Panc1 (cell line): ENCODE measurements at regions not wholly inside any gene's neighbourhood (a gene's known extent, or its start where the extent isn't known, plus 50 kb on each side); places are given as distances from the start of the nearest gene placed in this dataset.

Experiments
- ATAC-seq: fragments of 200-7000 bp; cut with Tn5 transposase; 2 replicates; pipeline ENCODE4 v1.9.1; 2020; ENCODE audit warnings: mild to moderate bottlenecking, moderate library complexity
- BruUV-seq: library from RNA; stranded (reverse); fragments of 400-500 nt; replicated peaks from 2 replicates; lab custom pipeline; 2021; lab: Mats Ljungman, UMichigan
- CTCF ChIA-PET: fragments of 300-600 bp; sonication (Branson Sonifier 250); formaldehyde crosslinking; loops from one replicate; lab custom pipeline; 2022; ENCODE audit warnings: antibody characterized with exemption; lab: Charles Lee
- POLR2A ChIA-PET: fragments of 300-600 bp; sonication (Branson Sonifier 250); formaldehyde crosslinking; loops from one replicate; lab custom pipeline; 2022; ENCODE audit warnings: antibody characterized with exemption; lab: Charles Lee
- DNase-seq: peaks from one replicate; pipeline ENCODE4 v3.0.0-alpha.2; 2010; ENCODE audit warnings: low read depth, low spot score
- H3K27ac ChIP-seq: 2 replicates; pipeline ENCODE4 v1.5.1; 2011; ENCODE audit warnings: mild to moderate bottlenecking, low read length, inconsistent platforms
- H3K27me3 ChIP-seq: fragments of 200-500 bp; sonication (Bioruptor generic); 2 replicates; pipeline ENCODE4 v1.6.0; 2014; ENCODE audit warnings: low read length, inconsistent platforms; ENCODE audit not compliant: control insufficient read depth, insufficient read depth
- H3K36me3 ChIP-seq: fragments of 200-500 bp; sonication (Bioruptor generic); 2 replicates; pipeline ENCODE4 v1.5.1; 2014; ENCODE audit warnings: inconsistent platforms, mild to moderate bottlenecking, low read length, moderate library complexity; ENCODE audit not compliant: control insufficient read depth, insufficient read depth
- H3K4me1 ChIP-seq: 2 replicates; pipeline ENCODE4 v1.5.1; 2011; ENCODE audit warnings: inconsistent platforms, mild to moderate bottlenecking, low read length, moderate library complexity; ENCODE audit not compliant: control insufficient read depth, insufficient read depth
- H3K4me3 ChIP-seq, 2 experiments: 2 replicates each; pipeline ENCODE4 v1.5.1; 2011 to 2012; ENCODE audit warnings: low read depth in 2 of 2, low read length in 2 of 2, mild to moderate bottlenecking in 2 of 2, inconsistent platforms in 1 of 2, moderate library complexity in 1 of 2
- H3K9me3 ChIP-seq: fragments of 200-500 bp; sonication (Bioruptor generic); 2 replicates; pipeline ENCODE4 v1.5.1; 2014; ENCODE audit warnings: low read depth, mild to moderate bottlenecking, inconsistent platforms, low read length, moderate library complexity; ENCODE audit not compliant: control insufficient read depth, insufficient read depth
- CTCF ChIP-seq: fragments of 450-650 bp; IDR thresholded peaks from 2 replicates; pipeline ENCODE4 v1.5.1; 2017; ENCODE audit warnings: mild to moderate bottlenecking
- POLR2AphosphoS5 ChIP-seq: IDR thresholded peaks from 2 replicates; pipeline ENCODE4 v1.6.1; 2012; ENCODE audit warnings: mild to moderate bottlenecking, low read depth, low read length, moderate library complexity
- REST ChIP-seq, 2 experiments: IDR thresholded peaks; 2 replicates each; pipeline ENCODE4 v1.6.1; 2011 to 2012; ENCODE audit warnings: low read depth in 2 of 2, control low read depth in 1 of 2, low read length in 1 of 2, mild to moderate bottlenecking in 1 of 2, moderate library complexity in 1 of 2; ENCODE audit not compliant: insufficient read depth in 1 of 2
- SIN3A ChIP-seq: IDR thresholded peaks from 2 replicates; pipeline ENCODE4 v1.6.1; 2012; ENCODE audit warnings: low read depth, mild to moderate bottlenecking, low read length, moderate library complexity, borderline replicate concordance; ENCODE audit not compliant: insufficient read depth
- TCF7L2 ChIP-seq: IDR thresholded peaks from 2 replicates; pipeline ENCODE4 v1.6.1; 2011; ENCODE audit warnings: mild to moderate bottlenecking, low read depth, low read length, inconsistent platforms
- in situ Hi-C: cut with HindIII; loops from 2 replicates; pipeline ENCODE4 v1.10.0; 2016; ENCODE audit warnings: low sequenced_read_pairs, low pct_unique_long_range_greater_than_20kb
- intact Hi-C: fragments of 100-400 bp; cut with micrococcal nuclease; formaldehyde crosslinking; loops from one replicate; pipeline ENCODE4 v1.10.0; 2022; ENCODE audit not compliant: unreplicated experiment

- intact Hi-C loops (no loop called here), in situ Hi-C loops (no loop called here)
- no peak for TF ChIP-seq POLR2AphosphoS5
- Histone ChIP-seq H3K27me3 (no peaks in the 10 kb centered on the region), H3K36me3 (no peaks in the 10 kb centered on the region), H3K4me1 (no peaks in the 10 kb centered on the region), H3K27ac (no peak overlapping the region), H3K9me3 (peaks cover 4% of the 10 kb centered on the region), H3K4me3 (no peak overlapping the region)
- no TSS peak for BruUV-seq
- CTCF ChIA-PET: no interaction called here
- ATAC-seq (no peak), DNase-seq (no peak)
- POLR2A ChIA-PET: no interaction called here
These were observed 354.2 kb upstream of the ADAMTS16 start for GRCh38 chr5:4785971-4786370.

GRCh38 chr5:4797445-4797844 lies 342.7 kb upstream of the ADAMTS16 start:
- BruUV-seq: no TSS peak
- CTCF ChIA-PET: no interaction called here
- no peak for TF ChIP-seq SIN3A
- no peak for TF ChIP-seq REST (IDR thresholded peaks at IDR 0.05; ENCODE audit: insufficient read depth in 1 of 2, low read depth in 2 of 2, low read length in 1 of 2)
- no peak for TF ChIP-seq CTCF
- no peak for TF ChIP-seq TCF7L2
- intact Hi-C loops: no loop called here
- in situ Hi-C loops: no loop called here
- Histone ChIP-seq H3K36me3 (no peaks in the 10 kb centered on the region), H3K27me3 (no peaks in the 10 kb centered on the region), H3K27ac (no peak overlapping the region), H3K4me1 (no peaks in the 10 kb centered on the region), H3K9me3 (no peaks in the 10 kb centered on the region), H3K4me3 (no peak overlapping the region)
- ATAC-seq: no peak
- no peak for DNase-seq
- POLR2A ChIA-PET: no interaction called here

- DNase-seq (no peak), ATAC-seq (no peak)
- TF ChIP-seq SIN3A (no peak), CTCF (no peak), TCF7L2 (no peak), POLR2AphosphoS5 (no peak), REST (IDR thresholded peaks at IDR 0.05; ENCODE audit: insufficient read depth in 1 of 2, low read depth in 2 of 2, low read length in 1 of 2) (no peak)
- Histone ChIP-seq H3K4me3 (no peak overlapping the region), H3K36me3 (no peaks in the 10 kb centered on the region), H3K9me3 (no peaks in the 10 kb centered on the region), H3K27me3 (no peaks in the 10 kb centered on the region), H3K27ac (no peak overlapping the region), H3K4me1 (no peaks in the 10 kb centered on the region)
- intact Hi-C loops (no loop called here), in situ Hi-C loops (no loop called here)
- ChIA-PET POLR2A (no interaction called here), CTCF (no interaction called here)
- no TSS peak for BruUV-seq
These were observed 338.1 kb upstream of the ADAMTS16 start for GRCh38 chr5:4802044-4802443.
